GM12878 (cell line): ENCODE measurements at regions not wholly inside any gene's neighbourhood (a gene's known extent, or its start where the extent isn't known, plus 50 kb on each side); places are given as distances from the start of the nearest gene placed in this dataset.

ENCODE experiments used
- ATAC-seq: fragments of 200-7000 bp; cut with Tn5 transposase; 3 replicates; pipeline ENCODE4 v1.9.1; 2020; ENCODE audit warnings: mild to moderate bottlenecking, moderate library complexity
- BruUV-seq: library from RNA; stranded (reverse); fragments of 400-500 nt; replicated peaks from 2 replicates; lab custom pipeline; 2021; lab: Mats Ljungman, UMichigan
- CTCF ChIA-PET: fragments of 300-600 bp; sonication (Branson Sonifier 250); formaldehyde crosslinking; extraction: SDS; loops from one replicate; lab custom pipeline; 2021; ENCODE audit warnings: inconsistent platforms; lab: Yijun Ruan, JAX
- POLR2A ChIA-PET: fragments of 350-600 bp; formaldehyde crosslinking; extraction: SDS; loops from one replicate; lab custom pipeline; 2021; ENCODE audit warnings: inconsistent platforms; lab: Charles Lee
- RAD21 ChIA-PET: fragments of 300-600 bp; sonication (Branson Sonifier 250); formaldehyde crosslinking; loops from one replicate; lab custom pipeline; 2023; ENCODE audit warnings: antibody characterized with exemption; ENCODE audit not compliant: unreplicated experiment; lab: Charles Lee
- SMC1A ChIA-PET: fragments of 300-600 bp; sonication (Branson Sonifier 250); formaldehyde crosslinking; loops from one replicate; lab custom pipeline; 2023; ENCODE audit not compliant: unreplicated experiment, uncharacterized antibody; lab: Charles Lee
- DNase-seq: peaks from one replicate; pipeline ENCODE4 v3.0.0-alpha.2; 2011; ENCODE audit warnings: low read depth, low spot score
- FAIRE-seq: peaks from 3 replicates; lab custom pipeline; 2011; peaks lifted over from hg19 to GRCh38; lab: Jason Lieb, UNC
- H2AFZ ChIP-seq: 2 replicates; pipeline ENCODE4 v1.6.0; 2011; ENCODE audit warnings: low read depth, low read length, control low read depth; ENCODE audit not compliant: control insufficient read depth
- H3K27ac ChIP-seq: 2 replicates; pipeline ENCODE4 v1.5.1; 2011; ENCODE audit warnings: control low read depth; ENCODE audit not compliant: control insufficient read depth, insufficient read depth
- H3K27me3 ChIP-seq, 2 experiments: replicated peaks in 1 of 2; 2 replicates each; pipeline versions ENCODE4 v1.6.0 to v1.6.1; 2011; ENCODE audit warnings: low read length in 1 of 2; ENCODE audit not compliant: control insufficient read depth in 2 of 2, insufficient read depth in 2 of 2
- H3K36me3 ChIP-seq, 2 experiments: 2 replicates each; pipeline ENCODE4 v1.5.1; 2011; ENCODE audit warnings: low read length in 1 of 2; ENCODE audit not compliant: control insufficient read depth in 2 of 2, insufficient read depth in 2 of 2
- H3K4me1 ChIP-seq: 2 replicates; pipeline ENCODE4 v1.6.1; 2011; ENCODE audit warnings: mild to moderate bottlenecking, low read length, moderate library complexity, mixed read lengths; ENCODE audit not compliant: control insufficient read depth, insufficient read depth
- H3K4me2 ChIP-seq: 2 replicates; pipeline ENCODE4 v1.6.0; 2011; ENCODE audit warnings: control low read depth; ENCODE audit not compliant: control insufficient read depth, insufficient read depth
- H3K4me3 ChIP-seq: fragments of 200-600 bp; sonication (generic); 2 replicates; pipeline ENCODE4 v1.5.1; 2016
- H3K79me2 ChIP-seq: 2 replicates; pipeline ENCODE4 v1.6.0; 2011; ENCODE audit warnings: low read length; ENCODE audit not compliant: control insufficient read depth, insufficient read depth
- H3K9ac ChIP-seq: 2 replicates; pipeline ENCODE4 v1.8.0; 2011; ENCODE audit warnings: low read length, control low read depth, mixed read lengths; ENCODE audit not compliant: control insufficient read depth, insufficient read depth
- H3K9me3 ChIP-seq: replicated peaks from 3 replicates; pipeline ENCODE4 v1.5.1; 2011; ENCODE audit warnings: mild to moderate bottlenecking, low read length; ENCODE audit not compliant: control insufficient read depth, insufficient read depth
- H4K20me1 ChIP-seq: 2 replicates; pipeline ENCODE4 v1.6.0; 2011; ENCODE audit not compliant: control insufficient read depth, insufficient read depth
- HCFC1 ChIP-seq: fragments of 150-350 bp; IDR thresholded peaks from 2 replicates; pipeline ENCODE4 v1.6.1; 2014; ENCODE audit warnings: low read length
- IKZF1 ChIP-seq: fragments of 450-650 bp; conservative IDR thresholded peaks from 2 replicates; pipeline ENCODE4 v1.6.1; 2017; ENCODE audit warnings: antibody characterized with exemption, mild to moderate bottlenecking
- JUND ChIP-seq: IDR thresholded peaks from 2 replicates; pipeline ENCODE4 v1.6.1; 2012; ENCODE audit warnings: low read depth, mild to moderate bottlenecking, low read length, improper control_type of control experiment, moderate library complexity
- MYC ChIP-seq: IDR thresholded peaks from 2 replicates; pipeline ENCODE4 v1.6.1; 2011; ENCODE audit warnings: mild to moderate bottlenecking, low read length, moderate library complexity, inconsistent platforms; ENCODE audit not compliant: insufficient read depth, insufficient replicate concordance, insufficient read length, severe bottlenecking
- NFIC ChIP-seq: IDR thresholded peaks from 2 replicates; pipeline ENCODE4 v1.6.1; 2012; ENCODE audit warnings: low read depth, mild to moderate bottlenecking, inconsistent platforms, low read length, moderate library complexity
- NFYA ChIP-seq: IDR thresholded peaks from 2 replicates; pipeline ENCODE4 v1.6.1; 2011; ENCODE audit warnings: low read depth, mild to moderate bottlenecking, low read length, improper control_type of control experiment, borderline replicate concordance
- NR2C1 ChIP-seq: fragments of 450-650 bp; IDR thresholded peaks from 2 replicates; pipeline ENCODE4 v1.6.1; 2017; ENCODE audit warnings: antibody characterized with exemption, mild to moderate bottlenecking, moderate library complexity
- PAX5 ChIP-seq: IDR thresholded peaks from 2 replicates; pipeline ENCODE4 v1.6.1; 2011; ENCODE audit warnings: low read depth, low read length, borderline replicate concordance
- PAX8 ChIP-seq: fragments of 450-650 bp; IDR thresholded peaks from 2 replicates; pipeline ENCODE4 v1.6.1; 2017; ENCODE audit warnings: mild to moderate bottlenecking, moderate library complexity
- RBBP5 ChIP-seq: fragments of 200-600 bp; sonication (generic); conservative IDR thresholded peaks from 2 replicates; pipeline ENCODE4 v1.6.1; 2016
- RELB ChIP-seq: fragments of 450-650 bp; IDR thresholded peaks from 2 replicates; pipeline ENCODE4 v1.6.1; 2017; ENCODE audit warnings: low read depth, mild to moderate bottlenecking, moderate library complexity
- RUNX3 ChIP-seq: IDR thresholded peaks from 2 replicates; pipeline ENCODE4 v1.6.1; 2012; ENCODE audit warnings: low read length, inconsistent platforms
- SMAD1 ChIP-seq: fragments of 450-650 bp; IDR thresholded peaks from 2 replicates; pipeline ENCODE4 v1.6.1; 2018; ENCODE audit warnings: mild to moderate bottlenecking, low read depth; ENCODE audit not compliant: partially characterized antibody
- SMC3 ChIP-seq: IDR thresholded peaks from 2 replicates; pipeline ENCODE4 v1.6.1; 2011; ENCODE audit warnings: low read length, improper control_type of control experiment, borderline replicate concordance
- ZNF274 ChIP-seq: IDR thresholded peaks from one replicate; pipeline ENCODE4 v1.8.0; 2011; ENCODE audit not compliant: insufficient read length, insufficient read depth
- ZNF622 ChIP-seq: fragments of 450-650 bp; IDR thresholded peaks from 2 replicates; pipeline ENCODE4 v1.6.1; 2017; ENCODE audit warnings: mild to moderate bottlenecking, inconsistent platforms
- WGBS: methylation state at CpG from one replicate; pipeline ENCODE4 v1.1.6; 2016; ENCODE audit warnings: low lambda C conversion rate; ENCODE audit not compliant: insufficient replicate concordance, insufficient coverage; ENCODE audit errors: missing lambda C conversion rate; 5-methylcytosine and 5-hydroxymethylcytosine counted together
- in situ Hi-C: fragments of 300-500 bp; cut with MboI; formaldehyde crosslinking; loops from 9 replicates; pipeline ENCODE4 v1.14.3; 2018; ENCODE audit warnings: mixed read lengths
- intact Hi-C: fragments of 100-400 bp; cut with micrococcal nuclease; formaldehyde crosslinking; loops from one replicate; pipeline ENCODE4 v1.14.2; 2022; ENCODE audit not compliant: unreplicated experiment

GRCh38 chr2:160615706-160616105, 122.1 kb upstream of the RBMS1 start:
- RAD21 ChIA-PET: no interaction called here
- 3% methylated on average over 2 of the region's 2 CpGs for WGBS
- Histone ChIP-seq H3K27me3 (no peaks in the 10 kb centered on the region), H3K36me3 (no peaks in the 10 kb centered on the region), H4K20me1 (no peaks in the 10 kb centered on the region), H3K9ac (no peak overlapping the region), H3K79me2 (no peaks in the 10 kb centered on the region), H3K27ac (no peak overlapping the region), H3K9me3 (no peaks in the 10 kb centered on the region), H3K4me3 (no peak overlapping the region), H3K4me2 (no peak overlapping the region), H2AFZ (no peak overlapping the region), H3K4me1 (no peaks in the 10 kb centered on the region)
- DNase-seq: no peak
- CTCF ChIA-PET: no interaction called here
- no TSS peak for BruUV-seq
- ATAC-seq: no peak
- SMC1A ChIA-PET: no interaction called here
- TF ChIP-seq RBBP5 (no peak), MYC (no peak), IKZF1 (no peak), HCFC1 (no peak)
- in situ Hi-C loops (no loop called here), intact Hi-C loops (no loop called here)
- POLR2A ChIA-PET: no interaction called here
- FAIRE-seq: no peak

- Histone ChIP-seq H2AFZ (no peak overlapping the region), H3K9me3 (no peaks in the 10 kb centered on the region), H4K20me1 (no peaks in the 10 kb centered on the region), H3K36me3 (no peaks in the 10 kb centered on the region), H3K4me1 (no peaks in the 10 kb centered on the region), H3K79me2 (no peaks in the 10 kb centered on the region), H3K4me3 (no peak overlapping the region), H3K9ac (no peak overlapping the region), H3K4me2 (no peak overlapping the region), H3K27me3 (no peaks in the 10 kb centered on the region), H3K27ac (no peak overlapping the region)
- intact Hi-C loops (no loop called here), in situ Hi-C loops (no loop called here)
- no TSS peak for BruUV-seq
- ATAC-seq: no peak
- no peak for DNase-seq
- RAD21 ChIA-PET: no interaction called here
- CTCF ChIA-PET: no interaction called here
- 0% methylated on average over 2 of the region's 2 CpGs for WGBS
- SMC1A ChIA-PET: no interaction called here
- no peak for FAIRE-seq
- POLR2A ChIA-PET: no interaction called here
- TF ChIP-seq SMC3 (no peak), PAX8 (no peak), NFYA (no peak), JUND (no peak), RELB (no peak), SMAD1 (no peak), RUNX3 (no peak), ZNF274 (no peak), PAX5 (no peak), ZNF622 (no peak), NR2C1 (no peak), NFIC (no peak)
Measured at GRCh38 chr2:160616149-160616548, 122.5 kb upstream of the RBMS1 start.
